Progenitor cell of endocrine pancreas (in vitro differentiated cells): ENCODE measurements at regions not wholly inside any gene's neighbourhood (a gene's known extent, or its start where the extent isn't known, plus 50 kb on each side); places are given as distances from the start of the nearest gene placed in this dataset.
A peak's percentile ranks its signal among the peaks of the same experiment; 100 is the strongest.

Source experiments
- DNase-seq: peaks from one replicate; pipeline ENCODE4 v3.0.0; 2021; ENCODE audit warnings: low spot score; ENCODE audit not compliant: unreplicated experiment
- H3K27ac Mint-ChIP-seq: 2 replicates; pipeline ENCODE4 v1.8.0; 2021; ENCODE audit warnings: mild to moderate bottlenecking, moderate library complexity, mixed read lengths
- H3K27me3 Mint-ChIP-seq: 2 replicates; pipeline ENCODE4 v1.8.0; 2021; ENCODE audit warnings: mixed read lengths
- H3K36me3 Mint-ChIP-seq: 2 replicates; pipeline ENCODE4 v1.8.0; 2022; ENCODE audit warnings: mixed read lengths; ENCODE audit not compliant: insufficient read depth
- H3K4me1 Mint-ChIP-seq: 2 replicates; pipeline ENCODE4 v1.8.0; 2021; ENCODE audit warnings: low read depth, mixed read lengths
- H3K4me3 Mint-ChIP-seq: 2 replicates; pipeline ENCODE4 v1.8.0; 2021; ENCODE audit warnings: low read depth, mild to moderate bottlenecking, moderate library complexity, mixed read lengths
- H3K9me3 Mint-ChIP-seq: 2 replicates; pipeline ENCODE4 v1.8.0; 2021; ENCODE audit warnings: low read depth, mixed read lengths
- CTCF ChIP-seq: fragments of 200-600 bp; sonication (generic); IDR thresholded peaks from one replicate; pipeline ENCODE4 v1.5.0; 2021; ENCODE audit warnings: antibody characterized with exemption, mild to moderate bottlenecking; ENCODE audit not compliant: unreplicated experiment

GRCh38 chr1:82762829-82763532 lies 962.2 kb downstream of the ADGRL2 start:
- Mint-ChIP-seq H3K4me3 (no peak overlapping the region), H3K4me1 (peaks cover 4% of the 10 kb centered on the region), H3K9me3 (no peaks in the 10 kb centered on the region), H3K27ac (no peak overlapping the region), H3K36me3 (no peaks in the 10 kb centered on the region), H3K27me3 (no peaks in the 10 kb centered on the region)
- DNase-seq, result no peak
- TF ChIP-seq CTCF, result no peak

GRCh38 chr1:82759035-82759434 lies 958.3 kb downstream of the ADGRL2 start:
- no peak overlapping the region for H3K4me3 Mint-ChIP-seq
- no peaks in the 10 kb centered on the region for H3K9me3 Mint-ChIP-seq
- H3K27me3 Mint-ChIP-seq, result no peaks in the 10 kb centered on the region
- peak; percentile 35 for TF ChIP-seq CTCF
- H3K36me3 Mint-ChIP-seq, result no peaks in the 10 kb centered on the region
- DNase-seq, result no peak
- peaks cover 7% of the 10 kb centered on the region for H3K4me1 Mint-ChIP-seq
- H3K27ac Mint-ChIP-seq, result no peak overlapping the region

GRCh38 chr1:82755671-82756070 lies 954.9 kb downstream of the ADGRL2 start:
- TF ChIP-seq CTCF, result no peak
- Mint-ChIP-seq H3K27me3 (no peaks in the 10 kb centered on the region), H3K4me3 (no peak overlapping the region), H3K27ac (no peak overlapping the region), H3K36me3 (no peaks in the 10 kb centered on the region), H3K4me1 (peaks cover 2% of the 10 kb centered on the region), H3K9me3 (peaks cover 3% of the 10 kb centered on the region)
- no peak for DNase-seq

- peaks cover 2% of the 10 kb centered on the region for H3K4me1 Mint-ChIP-seq
- no peaks in the 10 kb centered on the region for H3K27me3 Mint-ChIP-seq
- TF ChIP-seq CTCF, result no peak
- DNase-seq, result no peak
- H3K4me3 Mint-ChIP-seq, result no peak overlapping the region
- H3K9me3 Mint-ChIP-seq, result peaks cover 3% of the 10 kb centered on the region
- H3K36me3 Mint-ChIP-seq, result no peaks in the 10 kb centered on the region
- H3K27ac Mint-ChIP-seq, result no peak overlapping the region
Observed at GRCh38 chr1:82755191-82755590, 954.5 kb downstream of the ADGRL2 start.

GRCh38 chr1:82752046-82752445 lies 951.3 kb downstream of the ADGRL2 start:
- Mint-ChIP-seq H3K4me3 (no peak overlapping the region), H3K36me3 (no peaks in the 10 kb centered on the region), H3K27ac (no peak overlapping the region), H3K4me1 (peaks cover 2% of the 10 kb centered on the region), H3K9me3 (peaks cover 3% of the 10 kb centered on the region), H3K27me3 (no peaks in the 10 kb centered on the region)
- TF ChIP-seq CTCF, result no peak
- DNase-seq, result no peak
